ENCODE measurements at regions not wholly inside any gene's neighbourhood (a gene's known extent, or its start where the extent isn't known, plus 50 kb on each side); places are given as distances from the start of the nearest gene placed in this dataset.

- TF ChIP-seq, protein P1, sequence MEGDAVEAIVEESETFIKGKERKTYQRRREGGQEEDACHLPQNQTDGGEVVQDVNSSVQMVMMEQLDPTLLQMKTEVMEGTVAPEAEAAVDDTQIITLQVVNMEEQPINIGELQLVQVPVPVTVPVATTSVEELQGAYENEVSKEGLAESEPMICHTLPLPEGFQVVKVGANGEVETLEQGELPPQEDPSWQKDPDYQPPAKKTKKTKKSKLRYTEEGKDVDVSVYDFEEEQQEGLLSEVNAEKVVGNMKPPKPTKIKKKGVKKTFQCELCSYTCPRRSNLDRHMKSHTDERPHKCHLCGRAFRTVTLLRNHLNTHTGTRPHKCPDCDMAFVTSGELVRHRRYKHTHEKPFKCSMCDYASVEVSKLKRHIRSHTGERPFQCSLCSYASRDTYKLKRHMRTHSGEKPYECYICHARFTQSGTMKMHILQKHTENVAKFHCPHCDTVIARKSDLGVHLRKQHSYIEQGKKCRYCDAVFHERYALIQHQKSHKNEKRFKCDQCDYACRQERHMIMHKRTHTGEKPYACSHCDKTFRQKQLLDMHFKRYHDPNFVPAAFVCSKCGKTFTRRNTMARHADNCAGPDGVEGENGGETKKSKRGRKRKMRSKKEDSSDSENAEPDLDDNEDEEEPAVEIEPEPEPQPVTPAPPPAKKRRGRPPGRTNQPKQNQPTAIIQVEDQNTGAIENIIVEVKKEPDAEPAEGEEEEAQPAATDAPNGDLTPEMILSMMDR (IDR thresholded peaks at IDR 0.05) = no peak
- DNase-seq = no peak
Observed at GRCh38 chr6:8322659-8323058, 112.7 kb downstream of the SLC35B3 start.

DNA sequence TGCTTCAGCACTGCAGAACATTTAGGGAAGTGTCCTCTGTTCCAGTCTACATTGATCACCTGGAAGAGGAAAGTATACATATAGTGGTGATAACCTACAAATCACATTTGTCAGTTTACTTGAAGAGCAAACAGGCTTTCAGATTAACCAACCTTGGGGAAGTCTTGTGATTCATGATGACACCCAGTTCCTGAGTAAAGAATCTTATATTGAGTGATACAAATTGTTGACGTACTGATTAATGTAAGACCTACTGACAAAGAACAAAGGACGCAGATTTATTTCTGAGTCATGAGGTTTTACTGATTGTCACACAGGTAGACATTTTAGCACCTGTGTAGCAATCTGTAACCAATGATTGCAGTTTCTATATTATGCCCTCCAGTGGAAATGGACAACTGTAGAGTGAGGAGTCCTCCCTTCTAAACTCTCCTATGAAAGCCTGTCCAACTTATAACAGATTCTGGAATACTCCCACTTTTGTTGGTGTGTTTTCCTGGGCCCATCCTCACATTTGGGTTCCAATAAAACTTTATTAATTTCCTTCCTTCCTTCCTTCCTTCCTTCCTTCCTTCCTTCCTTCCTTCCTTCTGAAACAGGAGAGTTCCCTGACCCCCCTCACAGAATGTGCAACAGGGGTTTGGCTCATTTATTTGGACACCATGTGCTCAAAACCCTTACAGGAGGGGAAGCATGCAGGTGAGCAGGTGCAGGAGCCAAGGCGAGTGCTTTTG is 113.5 kb downstream of the SLC35B3 start:
- intact Hi-C loops (cut with DNase I, micrococcal nuclease) = no loop called here
- Histone ChIP-seq H3K27me3 (ENCODE audit: control insufficient read depth in 1 of 2, insufficient read depth in 2 of 2, low read length in 2 of 2) (peaks cover 0 to 2% of the 10 kb centered on the region in 2 experiments), H3K4me1 (ENCODE audit: insufficient read depth, low read length) (no peaks in the 10 kb centered on the region), H3K27ac (ENCODE audit: low read depth in 1 of 2, low read length in 2 of 2) (no peak overlapping the region), H3K4me3 (ENCODE audit: low read length) (no peak overlapping the region), H3K36me3 (ENCODE audit: insufficient read depth, low read length) (no peaks in the 10 kb centered on the region), H3K9me3 (ENCODE audit: control insufficient read depth in 1 of 2, insufficient read depth in 1 of 2, low read length in 2 of 2) (no peaks in the 10 kb centered on the region)
- ChIA-PET CTCF (no interaction called here), POLR2A (no interaction called here)
- DNase-seq = no peak
- Mint-ChIP-seq H3K27ac (no peak overlapping the region), H3K9me3 (peaks cover 2% of the 10 kb centered on the region), H3K4me3 (no peak overlapping the region), H3K4me1 (ENCODE audit: low read depth) (no peaks in the 10 kb centered on the region), H3K27me3 (peaks cover 7% of the 10 kb centered on the region), H3K36me3 (ENCODE audit: low read depth) (no peaks in the 10 kb centered on the region)
- TF ChIP-seq, protein P1 (IDR thresholded peaks at IDR 0.05) = no peak
- no peak for ATAC-seq (ENCODE audit: poor library complexity)

More at GRCh38 chr6:8322659-8323058, 112.7 kb downstream of the SLC35B3 start:
- Mint-ChIP-seq H3K36me3 (ENCODE audit: low read depth) (no peaks in the 10 kb centered on the region), H3K4me1 (ENCODE audit: low read depth) (no peaks in the 10 kb centered on the region), H3K27ac (no peak overlapping the region), H3K27me3 (peaks cover 13% of the 10 kb centered on the region), H3K4me3 (no peak overlapping the region), H3K9me3 (peaks cover 2% of the 10 kb centered on the region)
- peaks cover 0 to 2% of the 10 kb centered on the region in 2 experiments for H3K27me3 ChIP-seq (ENCODE audit: control insufficient read depth in 1 of 2, insufficient read depth in 2 of 2, low read length in 2 of 2)
- intact Hi-C loops (cut with DNase I, micrococcal nuclease) = no loop called here
- ChIA-PET CTCF (no interaction called here), POLR2A (no interaction called here)
- H3K9me3 ChIP-seq (ENCODE audit: control insufficient read depth in 1 of 2, insufficient read depth in 1 of 2, low read length in 2 of 2) = no peaks in the 10 kb centered on the region
- ATAC-seq (ENCODE audit: poor library complexity) = no peak
- H3K4me1 ChIP-seq (ENCODE audit: insufficient read depth, low read length) = no peaks in the 10 kb centered on the region
- no peaks in the 10 kb centered on the region for H3K36me3 ChIP-seq (ENCODE audit: insufficient read depth, low read length)
- H3K4me3 ChIP-seq (ENCODE audit: low read length) = no peak overlapping the region
- no peak overlapping the region for H3K27ac ChIP-seq (ENCODE audit: low read depth in 1 of 2, low read length in 2 of 2)

DNA sequence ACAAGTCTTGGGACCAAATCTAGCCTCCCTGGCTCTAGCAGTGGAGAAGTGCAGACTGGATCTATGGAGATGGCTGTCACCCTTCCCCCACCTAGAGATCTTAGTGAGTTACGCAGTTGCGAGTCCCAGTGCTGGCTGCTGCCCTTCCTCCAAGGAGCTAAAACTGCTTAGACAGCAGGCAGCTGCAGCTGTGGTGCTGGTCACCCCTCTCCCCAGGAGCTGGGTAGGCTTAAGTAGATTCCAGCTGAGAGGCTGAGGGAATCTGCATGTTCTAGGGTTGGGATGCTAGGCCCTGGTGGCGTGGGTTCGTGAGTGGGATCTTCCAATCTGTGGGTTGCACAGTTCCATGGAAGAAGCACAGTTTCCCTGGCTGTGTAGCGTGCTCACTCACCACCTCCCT is 120.2 kb downstream of the SLC35B3 start:
- H3K27ac Mint-ChIP-seq = no peak overlapping the region
- Histone ChIP-seq H3K9me3 (ENCODE audit: control insufficient read depth in 1 of 2, insufficient read depth in 1 of 2, low read length in 2 of 2) (peaks cover 0 to 14% of the 10 kb centered on the region in 2 experiments), H3K4me3 (ENCODE audit: low read length) (no peak overlapping the region), H3K27ac (ENCODE audit: low read depth in 1 of 2, low read length in 2 of 2) (no peak overlapping the region), H3K27me3 (ENCODE audit: control insufficient read depth in 1 of 2, insufficient read depth in 2 of 2, low read length in 2 of 2) (peaks cover 0 to 2% of the 10 kb centered on the region in 2 experiments), H3K4me1 (ENCODE audit: insufficient read depth, low read length) (no peaks in the 10 kb centered on the region), H3K36me3 (ENCODE audit: insufficient read depth, low read length) (no peaks in the 10 kb centered on the region)
- ATAC-seq (ENCODE audit: poor library complexity) (no peak), DNase-seq (no peak)
- POLR2A ChIA-PET = no interaction called here
- peaks cover 5% of the 10 kb centered on the region for H3K9me3 Mint-ChIP-seq
- no peaks in the 10 kb centered on the region for H3K4me1 Mint-ChIP-seq (ENCODE audit: low read depth)
- no peak overlapping the region for H3K4me3 Mint-ChIP-seq
- no peaks in the 10 kb centered on the region for H3K36me3 Mint-ChIP-seq (ENCODE audit: low read depth)
- TF ChIP-seq, protein P1 (IDR thresholded peaks at IDR 0.05) = no peak
- CTCF ChIA-PET = interaction anchor here (1.3 kb wide), 1 partner anchor 11 kb away, joined by 3 read pairs; no protein-coding TSS in a partner anchor
- intact Hi-C loops (cut with DNase I, micrococcal nuclease) = no loop called here
- peaks cover 29% of the 10 kb centered on the region for H3K27me3 Mint-ChIP-seq

Measured in CD4-positive, alpha-beta T cell (primary cell).